ENCODE measurements at regions not wholly inside any gene's neighbourhood (a gene's known extent, or its start where the extent isn't known, plus 50 kb on each side); places are given as distances from the start of the nearest gene placed in this dataset.

- Mint-ChIP-seq H3K4me1 (ENCODE audit: unreplicated experiment) (peaks cover 2% of the 10 kb centered on the region), H3K9me3 (ENCODE audit: unreplicated experiment) (no peaks in the 10 kb centered on the region), H3K27ac (ENCODE audit: unreplicated experiment) (no peak overlapping the region), H3K36me3 (ENCODE audit: unreplicated experiment) (no peaks in the 10 kb centered on the region), H3K4me3 (ENCODE audit: unreplicated experiment) (no peak overlapping the region), H3K27me3 (ENCODE audit: unreplicated experiment) (no peaks in the 10 kb centered on the region)
- no peak for TF ChIP-seq CTCF (IDR thresholded peaks at IDR 0.05)
- DNase-seq (ENCODE audit: extremely low spot score, unreplicated experiment): no peak
These were observed 266.6 kb upstream of the PWP1 start for GRCh38 chr12:107418981-107419380.

GRCh38 chr12:107423531-107423930 lies 262.1 kb upstream of the PWP1 start:
- no peaks in the 10 kb centered on the region for H3K4me1 Mint-ChIP-seq (ENCODE audit: unreplicated experiment)

GRCh38 chr12:107429006-107429705 lies 256.4 kb upstream of the PWP1 start:
- Mint-ChIP-seq H3K4me3 (ENCODE audit: unreplicated experiment) (no peak overlapping the region), H3K27me3 (ENCODE audit: unreplicated experiment) (no peaks in the 10 kb centered on the region), H3K27ac (ENCODE audit: unreplicated experiment) (no peak overlapping the region), H3K9me3 (ENCODE audit: unreplicated experiment) (no peaks in the 10 kb centered on the region), H3K4me1 (ENCODE audit: unreplicated experiment) (no peaks in the 10 kb centered on the region), H3K36me3 (ENCODE audit: unreplicated experiment) (no peaks in the 10 kb centered on the region)
- DNase-seq (ENCODE audit: extremely low spot score, unreplicated experiment): no peak
- no peak for TF ChIP-seq CTCF (IDR thresholded peaks at IDR 0.05)

More at GRCh38 chr12:107423531-107423930, 262.1 kb upstream of the PWP1 start:
- no peaks in the 10 kb centered on the region for H3K9me3 Mint-ChIP-seq (ENCODE audit: unreplicated experiment)
- H3K36me3 Mint-ChIP-seq (ENCODE audit: unreplicated experiment): no peaks in the 10 kb centered on the region
- H3K27me3 Mint-ChIP-seq (ENCODE audit: unreplicated experiment): no peaks in the 10 kb centered on the region
- no peak for DNase-seq (ENCODE audit: extremely low spot score, unreplicated experiment)
- no peak for TF ChIP-seq CTCF (IDR thresholded peaks at IDR 0.05)
- H3K4me3 Mint-ChIP-seq (ENCODE audit: unreplicated experiment): no peak overlapping the region
- no peak overlapping the region for H3K27ac Mint-ChIP-seq (ENCODE audit: unreplicated experiment)

- H3K4me3 Mint-ChIP-seq (ENCODE audit: unreplicated experiment): no peak overlapping the region
- no peaks in the 10 kb centered on the region for H3K4me1 Mint-ChIP-seq (ENCODE audit: unreplicated experiment)
- H3K27me3 Mint-ChIP-seq (ENCODE audit: unreplicated experiment): no peaks in the 10 kb centered on the region
- no peaks in the 10 kb centered on the region for H3K36me3 Mint-ChIP-seq (ENCODE audit: unreplicated experiment)
- H3K9me3 Mint-ChIP-seq (ENCODE audit: unreplicated experiment): no peaks in the 10 kb centered on the region
- H3K27ac Mint-ChIP-seq (ENCODE audit: unreplicated experiment): no peak overlapping the region
- DNase-seq (ENCODE audit: extremely low spot score, unreplicated experiment): no peak
- no peak for TF ChIP-seq CTCF (IDR thresholded peaks at IDR 0.05)
These were observed 253.7 kb upstream of the PWP1 start for GRCh38 chr12:107431942-107432341.

- no peak overlapping the region for H3K4me3 Mint-ChIP-seq (ENCODE audit: unreplicated experiment)
- TF ChIP-seq CTCF (IDR thresholded peaks at IDR 0.05): no peak
- H3K27ac Mint-ChIP-seq (ENCODE audit: unreplicated experiment): no peak overlapping the region
- H3K36me3 Mint-ChIP-seq (ENCODE audit: unreplicated experiment): no peaks in the 10 kb centered on the region
- H3K4me1 Mint-ChIP-seq (ENCODE audit: unreplicated experiment): no peaks in the 10 kb centered on the region
- DNase-seq (ENCODE audit: extremely low spot score, unreplicated experiment): no peak
- H3K27me3 Mint-ChIP-seq (ENCODE audit: unreplicated experiment): no peaks in the 10 kb centered on the region
- no peaks in the 10 kb centered on the region for H3K9me3 Mint-ChIP-seq (ENCODE audit: unreplicated experiment)
These were observed 250.5 kb upstream of the PWP1 start for GRCh38 chr12:107435072-107435471.

All from osteocyte (in vitro differentiated cells).